Brain microvascular endothelial cell (primary cell): ENCODE measurements at regions not wholly inside any gene's neighbourhood (a gene's known extent, or its start where the extent isn't known, plus 50 kb on each side); places are given as distances from the start of the nearest gene placed in this dataset.

ENCODE experiments used
- DNase-seq: peaks from one replicate; pipeline ENCODE4 v3.0.0-alpha.2; 2020
- H3K27ac ChIP-seq: fragments of 250-450 bp; sonication (Bioruptor Pico); 2 replicates; pipeline ENCODE4 v1.5.1; 2020; ENCODE audit warnings: mild to moderate bottlenecking, moderate library complexity
- H3K27me3 ChIP-seq: fragments of 250-450 bp; sonication (Bioruptor Pico); replicated peaks from 2 replicates; pipeline ENCODE4 v1.5.1; 2020; ENCODE audit warnings: mild to moderate bottlenecking
- H3K36me3 ChIP-seq: fragments of 250-450 bp; sonication (Bioruptor Pico); replicated peaks from 2 replicates; pipeline ENCODE4 v1.5.1; 2020; ENCODE audit warnings: mild to moderate bottlenecking
- H3K4me3 ChIP-seq: 2 replicates; pipeline ENCODE4 v1.5.1; 2011; ENCODE audit warnings: low read depth, mild to moderate bottlenecking, control low read depth, low read length, moderate library complexity
- CTCF ChIP-seq: IDR thresholded peaks from 2 replicates; pipeline ENCODE4 v1.5.1; 2011; ENCODE audit warnings: low read depth, mild to moderate bottlenecking, moderate library complexity, low read length, control low read depth, inconsistent platforms; ENCODE audit errors: missing control alignments
- in situ Hi-C: cut with HindIII; loops from 2 replicates; pipeline ENCODE4 v1.10.0; 2017; ENCODE audit warnings: low sequenced_read_pairs, low pct_ligation_motif_present

GRCh38 chr9:80320916-80321315 is 749.2 kb downstream of the TLE4 start:
- H3K36me3 ChIP-seq = no peaks in the 10 kb centered on the region
- TF ChIP-seq CTCF = no peak
- no peaks in the 10 kb centered on the region for H3K27me3 ChIP-seq
- in situ Hi-C loops = no loop called here
- peak; percentile 69 for DNase-seq
- H3K4me3 ChIP-seq = no peak overlapping the region
- peak overlapping the region; percentile 65 for H3K27ac ChIP-seq

- H3K27me3 ChIP-seq = no peaks in the 10 kb centered on the region
- peak overlapping the region; percentile 65 for H3K27ac ChIP-seq
- no peak for TF ChIP-seq CTCF
- DNase-seq = peak; percentile 31
- no peaks in the 10 kb centered on the region for H3K36me3 ChIP-seq
- in situ Hi-C loops = no loop called here
- H3K4me3 ChIP-seq = no peak overlapping the region
Observed at GRCh38 chr9:80320480-80320879, 748.7 kb downstream of the TLE4 start.

GRCh38 chr9:80305136-80305535 is 733.4 kb downstream of the TLE4 start:
- in situ Hi-C loops = no loop called here

GRCh38 chr9:80294955-80295354 is 723.2 kb downstream of the TLE4 start:
- no peak overlapping the region for H3K27ac ChIP-seq
- no peaks in the 10 kb centered on the region for H3K27me3 ChIP-seq
- DNase-seq = no peak
- H3K4me3 ChIP-seq = no peak overlapping the region
- in situ Hi-C loops = no loop called here
- TF ChIP-seq CTCF = no peak
- no peaks in the 10 kb centered on the region for H3K36me3 ChIP-seq

More at GRCh38 chr9:80305136-80305535, 733.4 kb downstream of the TLE4 start:
- DNase-seq = no peak
- Histone ChIP-seq H3K36me3 (no peaks in the 10 kb centered on the region), H3K27ac (no peak overlapping the region), H3K27me3 (no peaks in the 10 kb centered on the region), H3K4me3 (no peak overlapping the region)
- TF ChIP-seq CTCF = no peak

- no peak for TF ChIP-seq CTCF
- no peak overlapping the region for H3K27ac ChIP-seq
- H3K4me3 ChIP-seq = no peak overlapping the region
- in situ Hi-C loops = no loop called here
- no peaks in the 10 kb centered on the region for H3K36me3 ChIP-seq
- H3K27me3 ChIP-seq = no peaks in the 10 kb centered on the region
- no peak for DNase-seq
Observed at GRCh38 chr9:80294318-80294717, 722.6 kb downstream of the TLE4 start.

GRCh38 chr9:80292231-80292630 is 720.5 kb downstream of the TLE4 start:
- no peak for DNase-seq
- Histone ChIP-seq H3K36me3 (no peaks in the 10 kb centered on the region), H3K27me3 (no peaks in the 10 kb centered on the region), H3K4me3 (no peak overlapping the region), H3K27ac (no peak overlapping the region)
- no peak for TF ChIP-seq CTCF
- in situ Hi-C loops = no loop called here
